Astrocyte (in vitro differentiated cells and primary cell): ENCODE measurements at regions not wholly inside any gene's neighbourhood (a gene's known extent, or its start where the extent isn't known, plus 50 kb on each side); places are given as distances from the start of the nearest gene placed in this dataset.
A peak's percentile ranks its signal among the peaks of the same experiment; 100 is the strongest.

Experiments
- DNase-seq: peaks from one replicate; pipeline ENCODE4 v3.0.0-alpha.2; 2010; ENCODE audit warnings: low read depth
- FAIRE-seq: peaks from 2 replicates; lab custom pipeline; 2011; peaks lifted over from hg19 to GRCh38; lab: Jason Lieb, UNC
- H2AFZ ChIP-seq: 2 replicates; pipeline ENCODE4 v1.6.0; 2012; ENCODE audit warnings: low read depth, low read length, inconsistent platforms
- H3K27ac ChIP-seq: 2 replicates; pipeline ENCODE4 v1.5.1; 2011; ENCODE audit warnings: low read depth, low read length, inconsistent platforms
- H3K27me3 ChIP-seq: 2 replicates; pipeline ENCODE4 v1.6.0; 2011; ENCODE audit warnings: low read length, inconsistent platforms; ENCODE audit not compliant: insufficient read depth
- H3K36me3 ChIP-seq: 2 replicates; pipeline ENCODE4 v1.5.1; 2011; ENCODE audit warnings: low read length, inconsistent platforms; ENCODE audit not compliant: insufficient read depth
- H3K4me1 ChIP-seq: 2 replicates; pipeline ENCODE4 v1.5.1; 2011; ENCODE audit warnings: low read length, inconsistent platforms; ENCODE audit not compliant: insufficient read depth
- H3K4me2 ChIP-seq: 2 replicates; pipeline ENCODE4 v1.6.0; 2012; ENCODE audit warnings: low read length, inconsistent platforms
- H3K4me3 ChIP-seq: 2 replicates; pipeline ENCODE4 v1.5.1; 2011; ENCODE audit warnings: low read depth, mild to moderate bottlenecking, low read length, inconsistent platforms; ENCODE audit not compliant: insufficient read depth
- H3K79me2 ChIP-seq: 2 replicates; pipeline ENCODE4 v1.6.0; 2012; ENCODE audit warnings: mild to moderate bottlenecking, low read length, inconsistent platforms; ENCODE audit not compliant: insufficient read depth
- H3K9ac ChIP-seq: 2 replicates; pipeline ENCODE4 v1.6.0; 2012; ENCODE audit warnings: mild to moderate bottlenecking, low read length, inconsistent platforms
- H3K9me3 ChIP-seq: 2 replicates; pipeline ENCODE4 v1.5.1; 2012; ENCODE audit warnings: low read depth, mild to moderate bottlenecking, low read length, inconsistent platforms; ENCODE audit not compliant: insufficient read depth
- H4K20me1 ChIP-seq: 2 replicates; pipeline ENCODE4 v1.6.0; 2012; ENCODE audit warnings: low read length, inconsistent platforms; ENCODE audit not compliant: insufficient read depth
- H3K27ac Mint-ChIP-seq: one replicate; pipeline ENCODE4 v1.8.0; 2021; ENCODE audit warnings: mild to moderate bottlenecking, mixed read lengths; ENCODE audit not compliant: unreplicated experiment
- H3K27me3 Mint-ChIP-seq: one replicate; pipeline ENCODE4 v1.8.0; 2021; ENCODE audit warnings: low read depth, mixed read lengths; ENCODE audit not compliant: unreplicated experiment
- H3K36me3 Mint-ChIP-seq: one replicate; pipeline ENCODE4 v1.8.0; 2021; ENCODE audit warnings: low read depth, mixed read lengths; ENCODE audit not compliant: unreplicated experiment
- H3K4me1 Mint-ChIP-seq: one replicate; pipeline ENCODE4 v1.8.0; 2021; ENCODE audit warnings: low read depth, mixed read lengths; ENCODE audit not compliant: unreplicated experiment
- H3K4me3 Mint-ChIP-seq: one replicate; pipeline ENCODE4 v1.8.0; 2021; ENCODE audit warnings: mild to moderate bottlenecking, moderate library complexity, mixed read lengths; ENCODE audit not compliant: unreplicated experiment
- H3K9me3 Mint-ChIP-seq: one replicate; pipeline ENCODE4 v1.8.0; 2021; ENCODE audit warnings: mild to moderate bottlenecking, mixed read lengths; ENCODE audit not compliant: unreplicated experiment
- EZH2 ChIP-seq: IDR thresholded peaks from 2 replicates; pipeline ENCODE4 v1.6.1; 2012; ENCODE audit warnings: mild to moderate bottlenecking, low read length, inconsistent platforms; ENCODE audit not compliant: insufficient read depth
- TF ChIP-seq, protein P1 (sequence below): IDR thresholded peaks from 2 replicates; pipeline ENCODE4 v1.5.1; 2011; ENCODE audit warnings: low read depth, mild to moderate bottlenecking, inconsistent platforms, low read length, moderate library complexity; ENCODE audit not compliant: insufficient read depth

DNA sequence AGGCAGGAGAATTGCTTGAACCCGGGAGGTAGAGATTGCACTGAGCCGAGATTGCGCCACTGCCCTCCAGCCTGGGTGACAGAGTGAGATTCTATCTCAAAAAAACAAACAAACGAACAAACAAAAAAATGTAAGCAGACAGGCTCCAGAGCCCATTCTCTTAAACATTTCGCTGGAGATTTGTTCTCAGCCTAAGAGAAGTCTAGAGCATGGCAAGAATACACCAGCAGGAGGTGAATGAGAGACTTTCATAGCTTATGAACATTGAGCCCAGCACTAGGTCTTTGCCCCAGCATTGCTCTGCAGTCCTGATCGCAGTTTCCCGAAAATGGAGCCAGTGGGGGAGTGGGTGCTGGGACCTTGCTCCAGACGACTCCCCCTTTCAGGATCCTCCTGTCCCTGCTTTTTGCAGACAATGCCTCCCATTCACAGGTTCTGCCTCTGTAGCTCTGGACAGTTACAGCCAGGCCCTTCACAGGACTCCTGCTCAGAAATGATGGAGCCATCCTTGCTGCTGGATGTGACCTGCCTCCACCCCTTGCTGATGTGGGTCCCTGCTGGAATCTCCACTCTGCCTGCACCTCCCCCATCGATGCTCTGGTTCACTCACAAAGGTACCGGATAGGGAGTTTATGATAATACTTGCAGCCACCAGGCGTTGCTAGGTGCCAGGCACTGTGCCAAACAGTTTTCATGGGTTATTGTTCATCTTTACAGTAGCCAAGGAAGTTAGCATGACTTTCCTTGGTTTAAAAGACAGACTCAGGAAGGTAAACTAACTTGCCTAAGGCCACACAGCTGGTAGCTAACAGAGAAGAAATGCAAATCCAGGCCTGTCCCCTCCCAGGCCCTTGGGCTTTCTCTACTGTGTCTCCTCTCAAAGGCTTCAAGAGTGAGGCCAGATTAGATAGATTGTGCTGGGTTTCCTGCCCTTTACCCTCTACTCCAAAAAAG lies 329.7 kb upstream of the TLE3 start:
- Mint-ChIP-seq H3K27me3 (peaks cover 72% of the 10 kb centered on the region), H3K27ac (no peak overlapping the region), H3K4me1 (no peaks in the 10 kb centered on the region), H3K4me3 (no peak overlapping the region), H3K36me3 (peaks cover 3% of the 10 kb centered on the region), H3K9me3 (peaks cover 11% of the 10 kb centered on the region)
- H4K20me1 ChIP-seq: no peaks in the 10 kb centered on the region
- H2AFZ ChIP-seq: no peak overlapping the region
- H3K9me3 ChIP-seq: peaks cover 3% of the 10 kb centered on the region
- no peak overlapping the region for H3K9ac ChIP-seq
- no peak overlapping the region for H3K4me3 ChIP-seq
- DNase-seq (peak; percentile 6), FAIRE-seq (no peak)
- peaks cover 36% of the 10 kb centered on the region for H3K27me3 ChIP-seq
- TF ChIP-seq EZH2: no peak
- TF ChIP-seq, protein P1, sequence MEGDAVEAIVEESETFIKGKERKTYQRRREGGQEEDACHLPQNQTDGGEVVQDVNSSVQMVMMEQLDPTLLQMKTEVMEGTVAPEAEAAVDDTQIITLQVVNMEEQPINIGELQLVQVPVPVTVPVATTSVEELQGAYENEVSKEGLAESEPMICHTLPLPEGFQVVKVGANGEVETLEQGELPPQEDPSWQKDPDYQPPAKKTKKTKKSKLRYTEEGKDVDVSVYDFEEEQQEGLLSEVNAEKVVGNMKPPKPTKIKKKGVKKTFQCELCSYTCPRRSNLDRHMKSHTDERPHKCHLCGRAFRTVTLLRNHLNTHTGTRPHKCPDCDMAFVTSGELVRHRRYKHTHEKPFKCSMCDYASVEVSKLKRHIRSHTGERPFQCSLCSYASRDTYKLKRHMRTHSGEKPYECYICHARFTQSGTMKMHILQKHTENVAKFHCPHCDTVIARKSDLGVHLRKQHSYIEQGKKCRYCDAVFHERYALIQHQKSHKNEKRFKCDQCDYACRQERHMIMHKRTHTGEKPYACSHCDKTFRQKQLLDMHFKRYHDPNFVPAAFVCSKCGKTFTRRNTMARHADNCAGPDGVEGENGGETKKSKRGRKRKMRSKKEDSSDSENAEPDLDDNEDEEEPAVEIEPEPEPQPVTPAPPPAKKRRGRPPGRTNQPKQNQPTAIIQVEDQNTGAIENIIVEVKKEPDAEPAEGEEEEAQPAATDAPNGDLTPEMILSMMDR: no peak
- H3K27ac ChIP-seq: no peak overlapping the region
- no peak overlapping the region for H3K4me2 ChIP-seq
- H3K4me1 ChIP-seq: peaks cover 3% of the 10 kb centered on the region
- no peaks in the 10 kb centered on the region for H3K36me3 ChIP-seq
- H3K79me2 ChIP-seq: no peaks in the 10 kb centered on the region

DNA sequence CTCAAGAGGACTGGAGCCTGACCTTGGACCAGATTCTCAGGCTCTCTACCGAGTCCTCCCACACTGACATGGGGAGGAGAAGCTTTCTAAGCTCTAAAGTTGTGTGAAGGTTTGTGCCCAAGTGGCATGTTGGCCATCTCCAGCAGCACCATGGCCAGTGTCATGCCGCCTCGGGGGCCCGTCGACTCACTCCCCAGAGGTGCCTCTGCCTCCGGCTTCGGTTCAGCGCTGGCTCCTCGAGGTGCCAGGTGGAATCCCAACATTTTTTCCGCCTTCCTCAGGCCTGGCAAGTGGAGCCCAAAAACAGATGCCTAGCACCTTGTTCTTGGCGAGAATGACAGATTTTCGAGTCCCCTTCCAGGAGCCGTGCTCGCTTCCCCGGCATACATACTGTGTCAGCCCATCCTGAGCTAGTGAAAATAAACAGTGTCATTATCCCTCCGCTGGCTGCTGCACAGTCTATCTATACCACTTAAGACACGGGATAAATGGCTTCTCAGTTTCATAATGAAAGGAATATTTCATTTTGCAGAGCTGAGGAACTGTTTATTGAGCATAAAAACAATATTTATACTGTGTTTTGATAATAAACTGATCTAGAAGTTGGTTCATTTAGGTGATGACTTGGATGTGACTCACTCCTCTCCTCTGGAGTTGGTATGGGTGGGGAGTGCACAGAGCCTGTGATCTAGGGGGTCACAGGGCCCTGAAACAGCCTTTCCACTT lies 328.5 kb upstream of the TLE3 start:
- Histone ChIP-seq H3K9ac (no peak overlapping the region), H3K4me2 (peak overlapping the region; percentile 20), H3K4me1 (peaks cover 3% of the 10 kb centered on the region), H3K9me3 (peaks cover 3% of the 10 kb centered on the region), H3K4me3 (no peak overlapping the region), H3K27ac (no peak overlapping the region), H3K36me3 (no peaks in the 10 kb centered on the region), H3K79me2 (no peaks in the 10 kb centered on the region), H3K27me3 (peaks cover 44% of the 10 kb centered on the region), H4K20me1 (no peaks in the 10 kb centered on the region), H2AFZ (no peak overlapping the region)
- Mint-ChIP-seq H3K4me1 (no peaks in the 10 kb centered on the region), H3K4me3 (no peak overlapping the region), H3K9me3 (peaks cover 14% of the 10 kb centered on the region), H3K27ac (no peak overlapping the region), H3K27me3 (peaks cover 75% of the 10 kb centered on the region), H3K36me3 (peaks cover 3% of the 10 kb centered on the region)
- no peak for FAIRE-seq
- TF ChIP-seq EZH2: no peak
- TF ChIP-seq, protein P1: no peak
- peak; percentile 21 for DNase-seq
